GM19395 (cell line): ENCODE measurements at regions not wholly inside any gene's neighbourhood (a gene's known extent, or its start where the extent isn't known, plus 50 kb on each side); places are given as distances from the start of the nearest gene placed in this dataset.

Experiments used
- ATAC-seq: cut with Tn5 transposase; IDR thresholded peaks from one replicate; pipeline ENCODE4 v1.9.1; 2021; ENCODE audit warnings: mild to moderate bottlenecking, moderate library complexity; ENCODE audit not compliant: unreplicated experiment

DNA sequence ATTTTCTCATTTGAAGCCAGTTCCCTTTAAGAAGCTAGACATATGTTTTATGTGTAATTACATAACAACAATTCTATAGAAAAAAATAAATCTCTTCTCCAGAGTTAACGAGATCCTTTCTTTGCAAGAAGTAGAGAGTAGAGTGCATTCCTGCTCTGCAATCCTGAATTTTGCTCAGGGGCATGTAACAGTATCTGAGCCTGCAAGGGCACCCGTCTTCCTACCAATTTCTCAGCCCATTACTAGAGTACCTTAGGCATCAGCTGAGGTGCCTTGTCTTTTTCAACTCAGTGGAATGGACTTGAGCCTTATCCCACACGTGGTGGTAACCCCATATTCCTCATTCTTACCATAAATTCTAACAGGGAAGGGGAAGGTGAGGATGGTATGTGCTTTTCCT, 205.9 kb downstream of the IKZF2 start:
- ATAC-seq, result no peak

DNA sequence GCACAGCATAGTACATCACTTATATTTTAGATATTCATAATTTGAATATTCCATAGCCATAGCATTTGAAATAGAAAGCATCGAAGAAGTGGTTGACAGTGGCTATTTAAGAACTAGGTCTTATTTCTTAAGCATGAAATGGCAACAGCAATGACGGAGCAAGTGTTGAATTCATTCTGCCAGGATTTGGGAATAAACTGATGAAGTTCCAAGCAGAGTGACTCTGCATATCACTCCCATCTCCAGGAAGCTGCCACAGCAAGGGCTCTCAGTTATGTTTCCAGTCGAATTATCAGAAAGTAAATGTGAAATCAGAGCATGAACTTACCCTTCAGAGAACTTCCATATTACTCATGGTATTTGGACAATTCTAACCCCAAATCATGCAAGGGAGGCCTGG, 208.1 kb downstream of the IKZF2 start:
- ATAC-seq, result no peak

DNA sequence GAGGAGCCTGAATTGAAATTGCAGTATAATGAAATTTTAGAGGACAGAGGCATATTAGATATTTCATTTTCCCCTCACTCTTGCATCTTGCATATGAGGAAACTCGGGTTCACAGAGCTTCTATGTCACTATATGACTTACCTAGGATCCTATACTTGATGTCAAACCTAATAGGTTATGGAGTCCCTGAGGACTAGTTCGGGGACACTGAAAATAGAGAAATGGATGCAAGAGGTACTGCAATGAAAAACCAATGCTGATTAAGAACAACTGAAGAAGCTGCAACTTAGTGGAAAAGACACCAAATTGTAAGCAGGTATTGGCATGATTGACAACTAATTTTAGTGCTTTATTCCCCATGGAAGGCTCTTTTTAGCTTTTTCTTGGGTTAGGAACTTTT, 210.1 kb downstream of the IKZF2 start:
- ATAC-seq, result no peak

DNA sequence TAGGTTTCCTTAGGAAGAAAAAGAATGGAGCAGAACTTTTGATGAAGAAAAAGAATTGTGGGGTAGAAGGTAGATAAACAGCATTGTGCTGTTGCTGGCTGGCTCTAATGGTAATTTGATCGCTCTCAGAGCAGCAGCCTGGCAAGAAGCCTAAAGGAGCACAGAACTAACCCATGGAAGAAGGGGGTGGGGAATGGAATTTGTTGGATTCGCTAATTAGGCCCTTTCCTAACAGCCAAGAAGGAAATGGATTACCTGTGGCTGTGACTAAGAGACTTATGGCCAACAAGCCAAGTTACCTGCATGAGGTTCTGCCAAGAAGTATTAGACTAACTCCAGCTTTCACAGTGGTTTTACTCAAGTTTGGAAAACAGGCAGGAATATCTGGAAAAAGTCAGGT, 210.6 kb downstream of the IKZF2 start:
- ATAC-seq, result no peak

DNA sequence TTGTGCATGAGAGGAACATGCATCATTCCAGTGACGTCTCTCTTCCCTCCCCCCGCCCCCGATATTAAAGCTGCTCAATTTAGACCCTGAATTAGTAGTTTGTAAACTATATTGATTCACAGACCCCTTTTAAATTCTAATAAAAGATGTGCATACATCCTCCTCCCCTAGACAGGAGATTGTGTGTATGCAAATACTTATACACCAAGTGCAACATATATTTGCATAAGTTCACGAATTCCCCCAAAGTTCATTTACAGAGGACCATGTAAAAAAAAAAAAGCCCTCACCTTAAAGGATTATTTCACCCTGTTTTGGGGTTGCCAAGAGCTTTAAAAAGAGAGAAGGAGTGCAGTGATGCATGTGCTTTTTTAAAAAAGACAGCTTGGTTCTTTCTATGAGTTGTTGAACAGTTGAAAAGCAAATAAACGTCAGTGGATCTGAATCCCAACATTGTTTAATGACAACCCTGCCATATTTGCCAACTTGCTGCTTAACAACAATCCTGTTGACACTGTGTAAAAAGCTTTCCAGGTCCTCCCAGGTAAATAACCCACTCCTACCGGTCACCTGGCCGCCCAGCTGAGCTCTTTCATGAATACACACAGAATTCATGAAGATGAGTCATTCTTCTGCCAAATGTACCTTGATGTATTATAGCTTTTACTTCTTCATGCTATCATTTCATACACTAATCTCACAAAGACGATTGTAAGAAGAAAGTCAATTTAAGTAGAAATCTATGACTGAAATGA, 211.5 kb downstream of the IKZF2 start:
- ATAC-seq, result no peak

DNA sequence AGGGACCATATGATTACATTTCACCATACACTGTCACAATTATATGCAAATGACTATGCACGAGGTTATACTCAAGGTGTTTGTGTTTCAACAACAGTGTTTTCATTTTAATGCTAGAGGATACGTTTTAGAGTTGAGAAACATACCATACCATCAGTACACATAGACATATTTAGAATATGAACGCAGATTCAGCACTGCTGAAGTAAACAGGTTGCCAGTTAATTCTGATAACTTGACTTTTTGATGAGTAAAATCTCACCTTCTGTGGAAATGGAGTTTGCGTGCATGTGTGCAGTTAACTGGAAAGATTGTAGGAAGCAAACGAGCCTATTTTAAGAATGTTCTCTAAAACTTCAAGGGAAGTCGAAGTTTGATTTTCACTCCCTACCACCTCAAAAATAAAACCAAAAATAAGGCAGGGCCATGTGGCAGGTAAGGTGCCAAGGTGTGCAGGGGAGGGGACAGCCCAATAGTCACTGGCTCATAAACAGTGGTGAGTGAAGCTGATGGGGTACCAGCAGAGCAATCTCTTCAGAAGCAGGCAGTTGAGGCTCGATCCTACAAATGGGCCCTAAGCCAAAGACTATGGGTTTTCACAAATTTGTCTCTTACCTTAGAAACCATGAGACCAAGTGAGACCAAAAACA, 213.1 kb downstream of the IKZF2 start:
- no peak for ATAC-seq

DNA sequence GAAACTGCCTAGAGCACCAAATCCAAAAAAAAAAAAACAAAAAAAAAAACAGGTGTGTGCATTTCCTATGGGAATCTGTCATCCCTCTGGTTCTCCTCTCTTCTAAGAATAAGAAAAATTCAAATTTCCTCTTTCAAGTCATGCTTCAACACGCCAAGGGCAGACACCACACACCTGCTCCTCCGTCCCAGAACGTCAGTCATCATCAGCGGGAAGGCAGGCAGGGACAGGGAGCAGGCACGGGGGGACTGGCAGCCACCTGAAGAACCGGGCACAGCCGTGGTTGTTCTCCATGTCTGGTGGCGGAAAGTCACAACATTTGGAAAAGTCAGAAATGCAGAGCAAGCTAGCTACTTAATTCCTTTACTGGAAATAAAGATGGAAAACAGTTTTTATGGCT, 214.8 kb downstream of the IKZF2 start:
- no peak for ATAC-seq

DNA sequence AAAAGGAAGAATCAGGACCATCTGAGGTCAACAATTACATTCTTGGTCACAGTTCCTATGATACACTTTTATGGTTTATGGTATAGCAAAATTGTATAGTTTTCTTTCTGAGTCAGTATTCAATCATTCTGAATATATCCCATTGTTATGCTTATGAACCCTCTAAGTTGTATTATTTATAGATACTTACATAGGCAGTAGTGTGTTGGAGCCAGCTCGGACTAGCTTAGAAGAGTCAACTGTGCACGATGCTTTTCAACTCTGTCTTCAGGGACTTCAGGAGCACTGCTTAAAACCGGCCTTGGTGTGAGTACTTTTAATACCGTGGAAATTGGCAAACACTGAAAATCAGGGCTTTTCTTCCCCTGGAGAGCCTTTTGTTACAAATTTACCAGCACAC, 215.7 kb downstream of the IKZF2 start:
- ATAC-seq, result no peak

DNA sequence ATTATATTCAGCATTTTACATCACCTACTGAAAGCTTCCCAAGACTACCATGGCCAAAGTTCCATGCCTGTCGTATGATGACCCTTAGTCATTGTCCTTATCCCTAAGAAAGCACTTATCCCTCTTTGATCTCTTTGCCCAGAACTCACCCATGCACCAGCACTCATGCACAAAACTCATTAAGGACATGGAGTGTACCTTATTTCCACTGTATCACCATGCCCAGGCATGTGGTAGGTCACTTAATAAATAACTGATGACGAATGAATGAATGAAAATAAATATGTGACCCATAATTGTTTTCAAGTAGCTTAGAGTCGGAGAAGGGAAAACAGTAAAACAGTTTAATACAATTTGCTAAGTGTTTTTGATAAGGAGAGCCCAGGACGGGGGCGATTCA, 220.1 kb downstream of the IKZF2 start:
- no peak for ATAC-seq

DNA sequence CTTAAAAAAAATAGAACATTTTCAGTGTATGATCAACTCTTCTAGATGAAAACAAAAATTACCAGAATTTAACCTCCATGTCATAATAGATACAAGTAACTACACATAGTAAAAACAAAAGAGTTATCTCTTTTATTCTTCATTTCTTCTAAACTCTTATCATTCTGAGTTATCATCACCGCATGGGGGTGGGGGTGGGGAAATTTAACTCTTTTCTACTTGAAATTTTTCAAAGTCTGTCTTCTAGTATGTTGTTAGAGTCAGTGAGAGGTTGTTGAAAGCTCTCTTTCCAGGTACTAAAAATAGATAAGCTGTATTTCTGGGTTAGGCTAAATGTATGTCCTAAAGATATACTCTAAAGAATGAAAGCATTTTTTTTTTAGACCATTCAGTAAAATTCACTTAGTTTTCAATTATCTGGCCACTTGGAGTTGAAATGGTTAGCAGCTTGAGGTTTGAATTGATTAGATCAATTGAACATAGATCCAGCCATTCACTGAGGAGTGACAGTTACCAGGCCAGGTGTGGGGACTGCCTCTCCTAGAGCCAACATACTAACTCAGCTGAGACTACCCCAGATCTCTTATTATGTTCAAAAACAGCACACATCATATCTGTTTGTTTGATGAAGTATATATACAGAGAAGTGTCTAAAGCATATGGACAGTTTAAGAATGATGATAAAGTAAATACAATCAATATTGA, 220.7 kb downstream of the IKZF2 start:
- ATAC-seq, result no peak

DNA sequence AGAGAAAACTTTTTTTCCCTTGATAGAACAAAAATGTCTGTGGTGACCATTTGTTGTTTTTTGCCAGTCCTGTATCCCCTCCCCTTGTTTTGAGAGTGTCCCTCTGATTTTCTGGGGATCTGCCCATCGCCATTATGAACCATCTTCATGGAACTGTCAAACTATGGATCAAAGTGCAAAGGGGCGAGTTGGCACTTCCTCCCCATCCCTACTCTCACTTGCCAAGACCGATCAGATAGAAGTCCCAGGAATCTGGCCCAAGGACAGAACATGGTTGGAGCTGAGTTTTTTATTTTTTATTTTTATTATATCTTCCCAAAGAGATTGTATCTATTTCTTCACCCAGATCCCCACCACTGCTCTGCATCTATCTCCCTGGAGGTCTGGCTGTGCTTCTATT, 221.4 kb downstream of the IKZF2 start:
- ATAC-seq, result no peak

DNA sequence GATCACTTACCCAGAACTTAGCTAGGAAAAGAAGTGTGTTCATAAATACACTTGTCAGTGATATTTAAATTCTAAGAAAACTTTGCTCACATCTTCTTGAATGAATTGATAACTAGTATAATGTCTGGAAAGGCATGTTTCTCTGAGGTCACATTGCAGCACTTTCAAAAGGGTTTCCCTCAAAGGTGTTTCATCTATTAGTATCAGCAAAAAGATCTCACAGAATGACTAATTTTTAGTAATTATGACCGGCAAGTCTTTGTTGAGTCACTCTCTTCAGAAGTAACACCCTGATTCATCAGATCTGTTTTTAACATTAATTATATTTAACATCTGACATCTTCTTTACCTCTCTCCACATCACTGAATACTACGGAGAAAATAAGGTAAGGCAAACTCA, 222.3 kb downstream of the IKZF2 start:
- ATAC-seq, result no peak

DNA sequence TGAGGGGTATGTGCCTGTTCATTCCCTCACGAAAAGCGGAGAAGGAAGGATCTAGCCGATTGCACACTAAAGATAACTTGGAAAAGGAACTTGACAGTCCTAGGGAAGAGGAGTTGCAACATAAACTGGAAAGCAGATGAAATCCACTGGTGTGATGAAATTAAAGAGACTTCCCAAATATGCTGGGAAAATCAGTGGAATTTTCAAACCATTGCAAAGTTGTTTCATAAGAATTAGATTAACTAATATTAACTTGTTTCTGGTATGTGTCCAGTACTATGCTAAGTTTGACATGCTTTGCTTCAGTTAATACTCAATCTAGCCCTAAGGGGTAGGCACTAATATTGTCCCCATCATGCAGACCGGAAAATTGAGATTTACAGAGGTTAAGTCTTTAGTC, 222.7 kb downstream of the IKZF2 start:
- ATAC-seq, result no peak

DNA sequence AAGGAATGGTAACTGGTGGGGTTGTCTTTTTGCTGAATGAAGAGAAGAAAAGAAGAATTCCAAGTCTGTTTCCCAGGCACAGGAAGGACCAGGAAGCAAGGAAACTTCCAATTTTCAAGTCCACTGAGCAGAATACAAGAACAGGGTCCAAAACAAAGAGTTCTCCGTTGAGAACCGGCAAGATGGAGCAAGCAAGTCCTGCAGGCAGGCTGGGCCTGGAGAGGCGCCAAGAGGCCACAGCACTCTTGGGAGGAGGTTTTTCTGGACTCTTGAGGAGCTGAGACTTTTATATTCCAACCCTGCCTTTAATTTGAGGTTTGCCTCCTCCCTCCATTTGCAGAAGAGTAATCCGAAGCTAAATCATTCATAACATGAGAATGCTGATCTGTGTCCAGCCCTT, 224.5 kb downstream of the IKZF2 start:
- no peak for ATAC-seq

DNA sequence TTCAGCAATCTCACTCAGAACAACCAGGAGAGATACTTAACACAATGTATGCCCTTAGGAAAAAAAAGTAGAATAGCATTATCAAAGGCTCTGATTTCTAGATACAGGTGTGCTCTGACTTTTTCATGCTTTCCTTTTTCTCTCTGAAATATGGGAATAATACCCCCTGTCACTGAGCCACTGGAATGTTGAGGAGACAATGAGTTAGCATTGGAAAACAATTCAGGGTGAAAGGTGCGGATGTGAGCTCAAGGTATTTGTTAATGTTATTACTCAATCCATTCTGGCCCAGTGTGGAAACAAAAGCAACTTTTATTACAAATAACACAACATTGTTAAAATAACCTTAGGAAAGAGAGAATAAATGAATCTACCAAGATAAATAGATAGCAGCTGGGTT, 228.0 kb downstream of the IKZF2 start:
- no peak for ATAC-seq

DNA sequence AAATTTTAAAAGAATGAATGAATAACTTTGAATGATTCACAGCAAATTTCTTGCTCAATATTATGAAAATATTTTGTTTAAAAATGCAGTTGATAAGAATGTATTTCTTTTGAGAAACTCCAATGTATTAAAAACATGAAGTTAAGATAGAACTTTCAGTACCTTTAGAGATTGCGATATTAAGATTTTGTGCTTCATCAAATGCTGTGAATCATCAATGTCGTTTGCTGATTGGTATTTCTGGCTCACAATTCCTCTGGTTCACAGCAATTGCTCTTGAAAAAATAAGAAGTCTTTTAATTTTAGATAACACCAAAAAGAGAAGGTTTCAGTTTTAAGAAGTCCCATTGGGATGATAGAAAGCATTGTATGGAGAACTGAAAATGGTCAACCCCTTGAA, 228.7 kb downstream of the IKZF2 start:
- no peak for ATAC-seq

DNA sequence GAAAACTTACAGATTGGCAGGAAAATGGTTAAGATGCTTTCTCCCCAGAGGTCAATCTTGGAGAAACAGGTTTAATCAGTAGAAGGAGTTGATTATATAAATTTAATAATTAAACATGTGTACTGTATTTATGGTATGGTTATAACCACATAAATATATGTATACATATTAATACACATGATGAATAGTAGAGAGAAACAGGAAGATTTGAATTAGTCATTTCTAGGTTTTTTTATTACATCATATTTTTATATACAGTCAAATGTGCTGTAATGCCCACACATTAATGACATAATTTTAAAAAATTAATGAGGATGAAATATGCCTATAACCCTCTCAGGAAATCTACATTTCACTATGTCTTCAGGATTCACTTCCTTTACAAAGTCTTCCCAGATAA, 229.7 kb downstream of the IKZF2 start:
- ATAC-seq, result no peak

DNA sequence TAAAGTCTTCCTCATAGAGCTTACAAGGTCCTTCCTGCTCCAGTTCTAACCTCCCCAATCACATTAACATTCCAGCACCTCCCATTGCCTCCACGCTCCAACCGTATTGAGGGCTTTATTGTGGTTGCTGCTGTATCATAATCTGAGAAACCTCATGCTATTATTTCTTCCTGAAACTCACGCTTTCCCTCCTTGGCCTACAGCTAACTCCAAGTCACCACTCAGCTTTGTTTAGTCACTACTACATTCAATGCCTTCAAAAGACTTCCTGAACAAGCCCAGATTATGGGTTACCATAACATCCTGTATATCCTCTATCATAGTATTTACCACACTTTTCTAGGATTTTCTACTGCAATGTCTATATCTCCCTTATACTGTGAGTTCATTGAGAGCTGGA, 230.4 kb downstream of the IKZF2 start:
- no peak for ATAC-seq

DNA sequence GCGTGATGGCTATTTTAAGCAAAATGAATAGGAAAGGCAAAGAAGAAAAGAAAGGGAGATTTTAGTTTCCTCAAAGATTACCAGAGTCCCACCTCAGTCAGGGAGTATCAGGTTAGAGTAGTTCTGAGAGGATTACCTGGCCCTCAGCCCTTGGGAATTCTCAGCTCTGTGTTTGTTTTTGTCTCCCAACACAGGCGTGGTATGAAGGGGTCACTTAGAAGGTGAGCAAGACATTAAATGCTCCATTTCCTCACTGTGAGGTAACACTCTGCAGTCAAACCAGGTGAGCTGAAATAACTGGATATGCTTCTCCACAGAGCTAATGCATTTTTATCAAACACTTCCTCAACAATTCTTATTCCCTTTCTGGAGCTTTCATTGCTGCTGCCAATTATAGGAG, 232.2 kb downstream of the IKZF2 start:
- no peak for ATAC-seq

DNA sequence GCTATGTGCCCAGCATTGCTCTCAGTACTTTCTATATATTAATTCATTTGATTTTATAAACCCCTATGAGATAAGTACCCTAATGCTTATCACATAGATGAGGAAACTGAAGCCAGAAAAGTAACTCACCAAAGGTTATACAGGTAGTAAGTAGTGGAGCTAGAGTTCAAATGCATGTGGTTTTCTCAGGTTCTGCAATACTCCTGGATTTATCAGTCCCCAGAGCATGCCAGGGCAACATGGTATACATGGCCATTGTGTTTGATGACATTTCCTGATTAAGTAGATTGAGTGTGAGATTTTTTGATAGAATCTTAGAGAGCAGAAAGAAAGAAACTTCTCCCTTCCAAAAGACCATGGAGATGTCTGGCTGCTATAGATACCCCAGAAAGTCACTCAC, 233.1 kb downstream of the IKZF2 start:
- no peak for ATAC-seq

DNA sequence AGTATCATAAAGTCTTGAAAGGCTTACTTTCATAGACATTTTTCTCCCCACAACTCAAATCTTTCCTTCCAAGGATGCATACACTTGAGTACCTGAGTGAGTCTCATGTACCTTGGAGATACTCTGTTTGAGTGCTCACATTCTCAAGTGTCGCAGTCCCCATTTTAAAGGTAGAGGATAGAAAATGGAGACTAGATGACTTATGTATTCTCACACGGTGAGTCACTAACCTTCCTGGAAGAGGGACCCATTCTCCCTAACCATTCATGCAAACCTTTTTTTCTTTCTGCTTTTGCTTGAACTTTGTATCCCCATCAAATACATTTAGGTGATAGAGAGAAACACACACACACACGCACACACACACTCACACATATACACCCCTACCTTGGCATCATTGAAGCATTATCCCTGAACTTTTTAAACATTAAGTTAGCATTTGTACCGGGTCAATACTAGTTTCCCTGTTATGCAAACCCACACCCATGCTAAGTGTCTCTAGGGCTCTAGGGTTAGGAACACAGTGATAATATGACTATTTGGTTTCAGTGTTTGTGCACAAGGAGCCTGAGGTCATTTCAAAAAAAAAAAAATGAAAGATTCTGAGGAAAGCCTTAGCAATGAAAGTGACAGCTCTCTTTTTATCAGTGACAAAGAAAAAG, 236.2 kb downstream of the IKZF2 start:
- peak; percentile 61 for ATAC-seq

DNA sequence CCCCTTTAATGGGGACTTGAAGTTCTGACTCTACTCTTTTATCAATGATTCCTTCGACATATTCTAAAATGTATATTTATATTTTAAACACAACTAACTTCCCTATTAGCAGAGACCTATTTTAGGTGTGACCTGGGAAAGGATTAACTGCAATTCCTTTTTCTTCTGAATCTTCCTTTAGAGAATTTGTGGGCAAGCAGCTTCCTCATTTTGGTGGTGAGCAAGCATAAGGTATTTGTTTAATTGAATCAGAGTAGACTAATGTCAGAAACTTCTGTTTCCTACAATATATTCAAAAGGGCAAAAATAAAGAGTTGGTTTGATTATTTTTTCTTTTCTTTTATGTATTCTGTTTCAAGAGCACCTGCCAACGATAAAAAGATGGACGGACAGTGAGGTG, 237.0 kb downstream of the IKZF2 start:
- ATAC-seq, result peak; percentile 33
